PC-3 (cell line): ENCODE measurements at regions not wholly inside any gene's neighbourhood (a gene's known extent, or its start where the extent isn't known, plus 50 kb on each side); places are given as distances from the start of the nearest gene placed in this dataset.

Source experiments
- ATAC-seq: fragments of 200-7000 bp; cut with Tn5 transposase; 2 replicates; pipeline ENCODE4 v1.9.1; 2020; ENCODE audit warnings: mild to moderate bottlenecking, moderate library complexity
- BruUV-seq: library from RNA; stranded (reverse); fragments of 400-500 nt; replicated peaks from 2 replicates; lab custom pipeline; 2021; lab: Mats Ljungman, UMichigan
- CTCF ChIA-PET: fragments of 300-600 bp; sonication (Branson Sonifier 250); formaldehyde crosslinking; loops from one replicate; lab custom pipeline; 2022; ENCODE audit warnings: antibody characterized with exemption; lab: Charles Lee
- POLR2A ChIA-PET: fragments of 300-600 bp; sonication (Branson Sonifier 250); formaldehyde crosslinking; loops from one replicate; lab custom pipeline; 2022; ENCODE audit warnings: antibody characterized with exemption; ENCODE audit not compliant: unreplicated experiment; lab: Charles Lee
- DNase-seq: peaks from one replicate; pipeline ENCODE4 v3.0.0-alpha.2; 2015
- H2AFZ ChIP-seq: fragments of 300-600 bp; sonication (generic); 2 replicates; pipeline ENCODE4 v1.6.0; 2016; ENCODE audit warnings: antibody characterized with exemption, low read length
- H3F3A ChIP-seq: fragments of 300-600 bp; sonication (generic); one replicate; pipeline ENCODE4 v1.6.0; 2017; ENCODE audit warnings: antibody characterized with exemption, low read length, control low read depth, mild to moderate bottlenecking; ENCODE audit not compliant: unreplicated experiment
- H3K27ac ChIP-seq: fragments of 300-600 bp; sonication (generic); 2 replicates; pipeline ENCODE4 v1.5.1; 2016; ENCODE audit warnings: mild to moderate bottlenecking, low read length
- H3K27me3 ChIP-seq: fragments of 300-600 bp; sonication (generic); 2 replicates; pipeline ENCODE4 v1.6.1; 2016; ENCODE audit warnings: low read length, mixed read lengths
- H3K36me3 ChIP-seq: fragments of 300-600 bp; sonication (generic); 2 replicates; pipeline ENCODE4 v1.6.1; 2016; ENCODE audit warnings: low read depth, mixed run types, low read length, mixed read lengths
- H3K4me1 ChIP-seq: fragments of 300-600 bp; sonication (generic); 2 replicates; pipeline ENCODE4 v1.5.1; 2016; ENCODE audit warnings: low read length; ENCODE audit not compliant: insufficient read depth
- H3K4me2 ChIP-seq: fragments of 300-600 bp; sonication (generic); 2 replicates; pipeline ENCODE4 v1.6.0; 2016; ENCODE audit warnings: low read length
- H3K4me3 ChIP-seq: fragments of 300-600 bp; sonication (generic); 2 replicates; pipeline ENCODE4 v1.5.1; 2016; ENCODE audit warnings: mild to moderate bottlenecking, low read length, mixed read lengths
- H3K79me2 ChIP-seq: fragments of 300-600 bp; sonication (generic); 2 replicates; pipeline ENCODE4 v1.6.1; 2017; ENCODE audit warnings: low read length, mixed read lengths
- H3K9ac ChIP-seq: fragments of 300-600 bp; sonication (generic); 2 replicates; pipeline ENCODE4 v1.6.0; 2016; ENCODE audit warnings: mild to moderate bottlenecking, low read length
- H3K9me2 ChIP-seq: fragments of 300-600 bp; sonication (generic); replicated peaks from 2 replicates; pipeline ENCODE4 v1.6.1; 2016; ENCODE audit warnings: mixed run types, low read length, mixed read lengths
- H3K9me3 ChIP-seq: fragments of 300-600 bp; sonication (generic); 2 replicates; pipeline ENCODE4 v1.6.1; 2016; ENCODE audit warnings: low read length, mixed read lengths
- H4K20me1 ChIP-seq: fragments of 300-600 bp; sonication (generic); 2 replicates; pipeline ENCODE4 v1.6.1; 2016; ENCODE audit warnings: low read length, mixed read lengths
- EZH2 ChIP-seq: fragments of 300-600 bp; sonication (generic); IDR thresholded peaks from one replicate; pipeline ENCODE4 v1.6.1; 2017; ENCODE audit warnings: antibody characterized with exemption, mild to moderate bottlenecking, low read length; ENCODE audit not compliant: unreplicated experiment
- EZH2phosphoT487 ChIP-seq: fragments of 300-600 bp; sonication (generic); IDR thresholded peaks from 2 replicates; pipeline ENCODE4 v1.6.1; 2018; ENCODE audit warnings: mild to moderate bottlenecking, antibody characterized with exemption, low read length, borderline replicate concordance
- intact Hi-C: fragments of 100-400 bp; cut with micrococcal nuclease; formaldehyde crosslinking; loops from 2 replicates; pipeline ENCODE4 v1.9.0; 2023
- TF ChIP-seq, protein P1 (sequence below): fragments of 300-600 bp; sonication (generic); conservative IDR thresholded peaks from 2 replicates; pipeline ENCODE4 v1.5.1; 2017; ENCODE audit warnings: antibody characterized with exemption, low read depth, mild to moderate bottlenecking, low read length

DNA sequence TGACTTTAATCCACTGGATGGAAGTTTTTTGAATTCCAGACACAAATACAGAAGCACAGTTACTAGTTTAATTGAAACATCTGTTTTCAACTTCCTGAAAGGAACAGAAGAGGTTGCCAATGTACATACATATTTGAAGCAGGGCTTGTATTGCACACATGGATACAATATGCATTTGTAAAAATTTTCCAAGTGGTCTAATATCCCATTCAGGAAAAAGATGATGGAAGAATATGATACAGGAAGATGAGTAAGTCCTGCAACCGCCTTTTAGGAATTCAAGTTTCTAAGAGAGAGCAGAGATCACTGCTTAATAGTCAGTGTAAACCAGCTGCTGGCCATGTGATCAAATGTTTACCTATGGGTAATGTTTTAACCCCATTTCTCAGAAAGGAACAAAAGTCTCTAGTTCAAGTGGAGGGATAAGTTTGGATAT lies 265.4 kb downstream of the TRIB2 start:
- H3K79me2 ChIP-seq: no peaks in the 10 kb centered on the region
- no TSS peak for BruUV-seq
- no peak for DNase-seq
- ChIA-PET CTCF (no interaction called here), POLR2A (no interaction called here)
- no peak overlapping the region for H2AFZ ChIP-seq
- no peak overlapping the region for H3K4me2 ChIP-seq
- TF ChIP-seq EZH2phosphoT487 (no peak), EZH2 (no peak)
- TF ChIP-seq, protein P1, sequence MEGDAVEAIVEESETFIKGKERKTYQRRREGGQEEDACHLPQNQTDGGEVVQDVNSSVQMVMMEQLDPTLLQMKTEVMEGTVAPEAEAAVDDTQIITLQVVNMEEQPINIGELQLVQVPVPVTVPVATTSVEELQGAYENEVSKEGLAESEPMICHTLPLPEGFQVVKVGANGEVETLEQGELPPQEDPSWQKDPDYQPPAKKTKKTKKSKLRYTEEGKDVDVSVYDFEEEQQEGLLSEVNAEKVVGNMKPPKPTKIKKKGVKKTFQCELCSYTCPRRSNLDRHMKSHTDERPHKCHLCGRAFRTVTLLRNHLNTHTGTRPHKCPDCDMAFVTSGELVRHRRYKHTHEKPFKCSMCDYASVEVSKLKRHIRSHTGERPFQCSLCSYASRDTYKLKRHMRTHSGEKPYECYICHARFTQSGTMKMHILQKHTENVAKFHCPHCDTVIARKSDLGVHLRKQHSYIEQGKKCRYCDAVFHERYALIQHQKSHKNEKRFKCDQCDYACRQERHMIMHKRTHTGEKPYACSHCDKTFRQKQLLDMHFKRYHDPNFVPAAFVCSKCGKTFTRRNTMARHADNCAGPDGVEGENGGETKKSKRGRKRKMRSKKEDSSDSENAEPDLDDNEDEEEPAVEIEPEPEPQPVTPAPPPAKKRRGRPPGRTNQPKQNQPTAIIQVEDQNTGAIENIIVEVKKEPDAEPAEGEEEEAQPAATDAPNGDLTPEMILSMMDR: no peak
- no peaks in the 10 kb centered on the region for H3K9me2 ChIP-seq
- no peaks in the 10 kb centered on the region for H3K4me1 ChIP-seq
- intact Hi-C loops: no loop called here
- H3K9ac ChIP-seq: no peak overlapping the region
- H3K4me3 ChIP-seq: no peak overlapping the region
- H3K36me3 ChIP-seq: no peaks in the 10 kb centered on the region
- H4K20me1 ChIP-seq: no peaks in the 10 kb centered on the region
- H3K27ac ChIP-seq: no peak overlapping the region
- no peaks in the 10 kb centered on the region for H3F3A ChIP-seq
- ATAC-seq: no peak
- no peaks in the 10 kb centered on the region for H3K27me3 ChIP-seq
- no peaks in the 10 kb centered on the region for H3K9me3 ChIP-seq

DNA sequence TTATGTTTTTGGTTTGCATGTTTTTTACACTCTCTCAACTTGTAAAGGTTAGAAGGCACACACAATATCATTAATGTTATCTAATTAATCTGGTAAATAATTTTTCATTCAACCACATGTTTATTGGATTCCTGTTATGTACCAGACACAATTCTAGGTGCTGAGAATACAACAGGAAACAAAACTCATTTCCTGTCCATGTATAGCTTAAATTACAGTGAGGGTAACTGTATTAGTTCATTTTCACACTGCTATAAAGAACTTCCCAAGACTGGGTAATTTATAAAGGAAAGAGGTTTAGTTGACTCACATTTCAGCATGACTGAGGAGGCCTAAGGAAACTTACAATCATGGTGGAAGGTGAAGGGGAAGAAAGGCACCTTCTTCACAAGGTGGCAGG lies 270.5 kb downstream of the TRIB2 start:
- ATAC-seq: no peak
- Histone ChIP-seq H3F3A (no peaks in the 10 kb centered on the region), H3K27me3 (no peaks in the 10 kb centered on the region), H3K9ac (no peak overlapping the region), H3K4me2 (no peak overlapping the region), H3K9me3 (no peaks in the 10 kb centered on the region), H3K9me2 (no peaks in the 10 kb centered on the region), H3K27ac (no peak overlapping the region), H4K20me1 (no peaks in the 10 kb centered on the region), H3K4me1 (no peaks in the 10 kb centered on the region), H2AFZ (no peak overlapping the region), H3K4me3 (no peak overlapping the region), H3K36me3 (no peaks in the 10 kb centered on the region), H3K79me2 (no peaks in the 10 kb centered on the region)
- DNase-seq: no peak
- POLR2A ChIA-PET: no interaction called here
- TF ChIP-seq EZH2phosphoT487 (no peak), EZH2 (no peak)
- TF ChIP-seq, protein P1: no peak
- BruUV-seq: no TSS peak
- CTCF ChIA-PET: no interaction called here
- intact Hi-C loops: no loop called here

DNA sequence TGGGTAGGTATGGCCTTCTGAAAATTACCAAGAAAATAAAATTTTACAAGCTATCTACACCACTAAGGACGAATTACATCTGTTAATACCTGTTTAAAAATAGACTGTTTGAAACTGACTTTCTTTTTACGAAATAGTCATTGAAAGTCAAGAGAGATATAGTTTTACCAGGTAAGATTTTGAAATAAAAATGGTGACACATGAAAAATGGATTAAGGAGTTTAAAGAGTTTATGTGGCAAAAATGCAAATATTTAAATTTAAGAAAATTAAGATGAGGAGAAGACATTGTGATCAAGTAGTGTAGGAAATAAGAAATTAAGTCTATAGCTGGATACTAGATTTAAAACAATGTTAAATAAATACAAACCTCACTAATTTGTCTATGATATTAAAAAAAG lies 271.5 kb downstream of the TRIB2 start:
- no peaks in the 10 kb centered on the region for H4K20me1 ChIP-seq
- no peaks in the 10 kb centered on the region for H3K36me3 ChIP-seq
- intact Hi-C loops: no loop called here
- no peak for TF ChIP-seq EZH2
- no peak for TF ChIP-seq EZH2phosphoT487
- TF ChIP-seq, protein P1: no peak
- no peak overlapping the region for H3K9ac ChIP-seq
- H3F3A ChIP-seq: no peaks in the 10 kb centered on the region
- H3K9me2 ChIP-seq: no peaks in the 10 kb centered on the region
- no peak overlapping the region for H2AFZ ChIP-seq
- no peak overlapping the region for H3K4me3 ChIP-seq
- no peaks in the 10 kb centered on the region for H3K4me1 ChIP-seq
- no peaks in the 10 kb centered on the region for H3K27me3 ChIP-seq
- ChIA-PET POLR2A (no interaction called here), CTCF (no interaction called here)
- ATAC-seq: no peak
- H3K4me2 ChIP-seq: no peak overlapping the region
- no TSS peak for BruUV-seq
- H3K27ac ChIP-seq: no peak overlapping the region
- H3K9me3 ChIP-seq: no peaks in the 10 kb centered on the region
- DNase-seq: no peak
- no peaks in the 10 kb centered on the region for H3K79me2 ChIP-seq
